ENCODE measurements at regions not wholly inside any gene's neighbourhood (a gene's known extent, or its start where the extent isn't known, plus 50 kb on each side); places are given as distances from the start of the nearest gene placed in this dataset.

- no peak for TF ChIP-seq POLR2A (IDR thresholded peaks at IDR 0.05)
- no peak for TF ChIP-seq CTCF (IDR thresholded peaks at IDR 0.05)
- no peak for TF ChIP-seq EP300 (IDR thresholded peaks at IDR 0.05)
- no peak for TF ChIP-seq POLR2AphosphoS5 (IDR thresholded peaks at IDR 0.05)
Observed at GRCh38 chr12:98379106-98379505, 136.3 kb upstream of the TMPO start.

Data from stomach (tissue), 4 donors.